PFSK-1 (cell line): ENCODE measurements at regions not wholly inside any gene's neighbourhood (a gene's known extent, or its start where the extent isn't known, plus 50 kb on each side); places are given as distances from the start of the nearest gene placed in this dataset.

Experiments
- FOXP2 ChIP-seq: optimal IDR thresholded peaks from 2 replicates; pipeline ENCODE3; 2011; ENCODE audit warnings: borderline replicate concordance, control low read depth, inconsistent platforms; ENCODE audit not compliant: insufficient read depth; ENCODE audit errors: extremely low read length, extremely low read depth
- POLR2AphosphoS5 ChIP-seq: IDR thresholded peaks from 2 replicates; pipeline ENCODE4 v1.6.1; 2012; ENCODE audit warnings: low read depth, mild to moderate bottlenecking, control low read depth, low read length, moderate library complexity
- REST ChIP-seq, 2 experiments: IDR thresholded peaks; 2 replicates each; pipeline versions ENCODE4 v1.6.1 to v1.8.0; 2011 to 2012; ENCODE audit warnings: low read depth in 2 of 2, low read length in 2 of 2, control low read depth in 1 of 2, inconsistent platforms in 1 of 2, mild to moderate bottlenecking in 1 of 2, moderate library complexity in 1 of 2; ENCODE audit not compliant: insufficient read depth in 1 of 2
- SIN3A ChIP-seq: IDR thresholded peaks from 2 replicates; pipeline ENCODE4 v1.6.1; 2012; ENCODE audit warnings: mild to moderate bottlenecking, low read length, moderate library complexity, borderline replicate concordance; ENCODE audit not compliant: insufficient read depth
- TAF1 ChIP-seq: IDR thresholded peaks from 2 replicates; pipeline ENCODE4 v1.6.1; 2012; ENCODE audit warnings: low read length, control low read depth, borderline replicate concordance; ENCODE audit not compliant: insufficient read depth

DNA sequence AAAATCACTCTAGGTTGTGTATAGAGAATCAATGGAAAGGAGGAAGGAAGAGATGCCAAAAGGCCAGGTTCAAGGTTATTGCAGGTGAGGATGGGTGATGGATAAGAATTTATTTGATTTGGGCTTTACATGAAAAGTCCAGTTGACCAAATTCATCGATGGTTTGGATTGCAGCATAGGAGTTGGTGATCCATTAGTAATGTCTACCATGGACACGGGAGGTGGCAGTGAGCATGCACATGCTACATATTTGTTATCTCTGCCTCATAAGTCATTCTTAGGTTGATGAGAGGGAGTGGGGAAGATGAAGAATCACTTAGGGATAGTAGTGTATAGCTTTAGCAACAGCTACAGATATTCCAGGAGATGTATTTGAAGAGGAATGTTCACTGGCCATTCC, 211.4 kb downstream of the PHETA1 start:
- TF ChIP-seq REST (IDR thresholded peaks at IDR 0.05; ENCODE audit: insufficient read depth in 1 of 2, low read depth in 2 of 2, low read length in 2 of 2), result no peak
- no peak for TF ChIP-seq TAF1
- no peak for TF ChIP-seq FOXP2
- TF ChIP-seq POLR2AphosphoS5, result no peak
- no peak for TF ChIP-seq SIN3A

DNA sequence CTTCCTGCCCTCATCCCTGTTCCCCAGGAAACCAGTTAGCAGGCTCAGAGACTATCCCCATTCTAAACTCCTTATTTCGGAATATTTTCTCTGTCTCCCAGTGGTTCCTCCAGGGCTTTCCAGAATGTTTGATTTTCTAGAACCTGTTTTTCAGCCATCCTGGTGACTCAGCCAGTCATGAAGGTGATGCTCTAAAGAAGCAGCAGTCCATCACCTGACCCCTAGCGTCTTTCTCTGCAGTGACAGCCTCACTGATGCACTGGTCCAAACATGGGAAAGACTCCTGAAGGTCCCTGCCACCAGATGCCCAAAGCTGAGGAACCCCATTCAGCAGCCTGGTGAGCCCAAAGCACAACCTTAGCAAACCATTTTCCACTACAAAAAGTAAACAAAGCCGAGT, 212.6 kb downstream of the PHETA1 start:
- TF ChIP-seq REST (IDR thresholded peaks at IDR 0.05; ENCODE audit: insufficient read depth in 1 of 2, low read depth in 2 of 2, low read length in 2 of 2), result no peak

DNA sequence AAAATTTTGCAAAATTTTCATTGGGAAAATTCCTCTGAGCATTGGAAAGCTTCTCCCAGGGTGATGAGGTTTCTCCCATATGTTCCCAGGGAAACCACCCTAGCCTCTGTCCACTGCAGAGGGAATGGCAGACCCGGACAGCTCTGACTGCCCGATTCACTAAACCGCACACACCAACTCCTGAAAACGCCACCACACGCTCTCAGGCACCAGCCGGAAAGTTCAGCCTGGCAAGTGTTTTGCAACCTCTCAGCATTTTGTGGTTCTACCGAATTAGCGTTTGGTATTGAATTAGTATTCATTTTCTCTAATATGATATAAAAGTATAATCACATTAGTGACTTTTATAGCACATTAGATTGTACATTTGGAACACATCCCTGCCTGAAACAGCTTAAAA, 213.4 kb downstream of the PHETA1 start:
- no peak for TF ChIP-seq POLR2AphosphoS5
- no peak for TF ChIP-seq FOXP2
- TF ChIP-seq TAF1, result no peak
- TF ChIP-seq SIN3A, result no peak
- no peak for TF ChIP-seq REST (IDR thresholded peaks at IDR 0.05; ENCODE audit: insufficient read depth in 1 of 2, low read depth in 2 of 2, low read length in 2 of 2)

DNA sequence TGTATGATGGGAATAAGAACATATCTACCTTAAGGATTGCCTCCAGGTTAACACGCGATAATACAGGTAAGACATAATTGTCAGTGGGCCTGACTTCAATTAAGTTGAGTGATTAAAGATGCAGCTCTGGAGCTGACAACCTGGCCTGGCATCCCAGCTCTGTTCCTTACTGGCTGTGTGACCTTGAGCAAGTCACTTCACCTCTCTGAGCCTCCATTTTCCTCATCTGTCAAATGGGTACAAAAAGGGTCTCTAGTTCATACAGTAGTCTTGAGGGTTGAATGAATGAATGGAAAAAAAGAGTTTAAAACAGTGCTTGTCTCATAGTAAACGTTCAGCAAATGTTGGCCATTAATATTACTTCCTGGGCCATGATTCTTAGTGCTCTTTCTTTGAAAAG, 213.9 kb downstream of the PHETA1 start:
- no peak for TF ChIP-seq FOXP2

- no peak for TF ChIP-seq FOXP2
Measured at GRCh38 chr12:111154147-111154834, 214.6 kb downstream of the PHETA1 start.

DNA sequence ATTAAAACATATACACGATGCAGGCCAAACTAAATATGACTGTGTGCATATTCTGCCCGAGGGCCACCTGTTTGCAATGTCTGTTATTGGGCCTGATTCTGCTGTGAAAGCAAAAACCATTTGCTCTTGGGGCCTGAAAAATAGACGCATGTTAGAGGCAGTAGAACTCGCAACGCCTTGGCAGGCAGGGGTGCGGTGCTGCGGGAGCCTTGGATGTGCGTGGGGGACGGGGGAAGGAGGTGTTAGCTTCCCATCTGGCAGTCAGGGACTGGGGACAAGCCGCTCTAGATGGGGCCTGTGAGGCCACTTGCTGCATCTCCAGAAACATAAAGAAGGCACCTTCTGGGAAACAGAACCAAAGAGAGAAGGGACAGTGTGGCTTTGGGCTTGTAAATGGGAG, 216.3 kb downstream of the PHETA1 start:
- no peak for TF ChIP-seq POLR2AphosphoS5

GRCh38 chr12:111150921-111151840, 217.7 kb downstream of the PHETA1 start:
- no peak for TF ChIP-seq SIN3A
- TF ChIP-seq REST (IDR thresholded peaks at IDR 0.05; ENCODE audit: insufficient read depth in 1 of 2, low read depth in 2 of 2, low read length in 2 of 2), result no peak
- no peak for TF ChIP-seq FOXP2
- TF ChIP-seq TAF1, result no peak
- TF ChIP-seq POLR2AphosphoS5, result no peak
